ENCODE measurements at regions not wholly inside any gene's neighbourhood (a gene's known extent, or its start where the extent isn't known, plus 50 kb on each side); places are given as distances from the start of the nearest gene placed in this dataset.
A peak's percentile ranks its signal among the peaks of the same experiment; 100 is the strongest.
"Not testable (repeated sequence)": the region's sequence is repeated elsewhere in the genome, so short reads cannot be mapped to it uniquely, and the experiment has no call there.

- no peak for DNase-seq (ENCODE audit: low read depth in 2 of 2)
Measured at GRCh38 chr21:35529171-35529863, 480.2 kb upstream of the RUNX1 start.

GRCh38 chr21:35528116-35529042 is 479.3 kb upstream of the RUNX1 start:
- no peak for DNase-seq (ENCODE audit: low read depth in 2 of 2)

GRCh38 chr21:35527358-35527757 is 478.3 kb upstream of the RUNX1 start:
- DNase-seq (ENCODE audit: low read depth in 2 of 2) = no peak

- DNase-seq (ENCODE audit: low read depth in 2 of 2) = peak in 1 of 2 donors; percentile 22
Measured at GRCh38 chr21:35525443-35525842, 476.3 kb upstream of the RUNX1 start.

GRCh38 chr21:35521852-35522505 is 472.9 kb upstream of the RUNX1 start:
- no peak for DNase-seq (ENCODE audit: low read depth in 2 of 2)

GRCh38 chr21:35521293-35521692 is 472.2 kb upstream of the RUNX1 start:
- DNase-seq (ENCODE audit: low read depth in 2 of 2) = no peak

- no peak for DNase-seq (ENCODE audit: low read depth in 2 of 2)
Measured at GRCh38 chr21:35520856-35521255, 471.8 kb upstream of the RUNX1 start.

GRCh38 chr21:35520302-35520701 is 471.2 kb upstream of the RUNX1 start:
- peak in 1 of 2 donors; percentile 21 for DNase-seq (ENCODE audit: low read depth in 2 of 2)

- no peak for DNase-seq (ENCODE audit: low read depth in 2 of 2)
Measured at GRCh38 chr21:35517865-35518264, 468.8 kb upstream of the RUNX1 start.

GRCh38 chr21:35516292-35516691 is 467.2 kb upstream of the RUNX1 start:
- DNase-seq (ENCODE audit: low read depth in 2 of 2) = not testable (repeated sequence)

- no peak for DNase-seq (ENCODE audit: low read depth in 2 of 2)
Measured at GRCh38 chr21:35512346-35512745, 463.2 kb upstream of the RUNX1 start.

- peak in 1 of 2 donors; percentile 11 for DNase-seq (ENCODE audit: low read depth in 2 of 2)
Measured at GRCh38 chr21:35511696-35512162, 462.6 kb upstream of the RUNX1 start.

- DNase-seq (ENCODE audit: low read depth in 2 of 2) = no peak
Measured at GRCh38 chr21:35510957-35511695, 462.0 kb upstream of the RUNX1 start.

- DNase-seq (ENCODE audit: low read depth in 2 of 2) = no peak
Measured at GRCh38 chr21:35510294-35510693, 461.2 kb upstream of the RUNX1 start.

- DNase-seq (ENCODE audit: low read depth in 2 of 2) = no peak
Measured at GRCh38 chr21:35509001-35509704, 460.1 kb upstream of the RUNX1 start.

- no peak for DNase-seq (ENCODE audit: low read depth in 2 of 2)
Measured at GRCh38 chr21:35508139-35508888, 459.2 kb upstream of the RUNX1 start.

GRCh38 chr21:35507181-35507759 is 458.2 kb upstream of the RUNX1 start:
- no peak for DNase-seq (ENCODE audit: low read depth in 2 of 2)

GRCh38 chr21:35506771-35507170 is 457.7 kb upstream of the RUNX1 start:
- DNase-seq (ENCODE audit: low read depth in 2 of 2) = no peak

- no peak for DNase-seq (ENCODE audit: low read depth in 2 of 2)
Measured at GRCh38 chr21:35506352-35506751, 457.2 kb upstream of the RUNX1 start.
